HCT116 (cell line): ENCODE measurements at regions not wholly inside any gene's neighbourhood (a gene's known extent, or its start where the extent isn't known, plus 50 kb on each side); places are given as distances from the start of the nearest gene placed in this dataset.

Experiments used
- CBX3 ChIP-seq: IDR thresholded peaks from 2 replicates; pipeline ENCODE4 v1.6.1; 2012; ENCODE audit warnings: low read depth
- TF ChIP-seq, protein P1 (sequence below), 3 experiments: fragments of 200-600 bp in 1 of 3; sonication (generic) in 1 of 3; IDR thresholded peaks in 2 of 3; conservative IDR thresholded peaks in 1 of 3; 2 replicates each; pipeline ENCODE4 v1.5.1; 2012 to 2017; ENCODE audit warnings: low read depth in 2 of 3, low read length in 2 of 3, antibody characterized with exemption in 1 of 3, borderline replicate concordance in 1 of 3, control low read depth in 1 of 3, mild to moderate bottlenecking in 1 of 3, mixed read lengths in 1 of 3, mixed run types in 1 of 3, moderate library complexity in 1 of 3; ENCODE audit not compliant: insufficient read depth in 1 of 3

- no peak for TF ChIP-seq CBX3
- TF ChIP-seq, protein P1, sequence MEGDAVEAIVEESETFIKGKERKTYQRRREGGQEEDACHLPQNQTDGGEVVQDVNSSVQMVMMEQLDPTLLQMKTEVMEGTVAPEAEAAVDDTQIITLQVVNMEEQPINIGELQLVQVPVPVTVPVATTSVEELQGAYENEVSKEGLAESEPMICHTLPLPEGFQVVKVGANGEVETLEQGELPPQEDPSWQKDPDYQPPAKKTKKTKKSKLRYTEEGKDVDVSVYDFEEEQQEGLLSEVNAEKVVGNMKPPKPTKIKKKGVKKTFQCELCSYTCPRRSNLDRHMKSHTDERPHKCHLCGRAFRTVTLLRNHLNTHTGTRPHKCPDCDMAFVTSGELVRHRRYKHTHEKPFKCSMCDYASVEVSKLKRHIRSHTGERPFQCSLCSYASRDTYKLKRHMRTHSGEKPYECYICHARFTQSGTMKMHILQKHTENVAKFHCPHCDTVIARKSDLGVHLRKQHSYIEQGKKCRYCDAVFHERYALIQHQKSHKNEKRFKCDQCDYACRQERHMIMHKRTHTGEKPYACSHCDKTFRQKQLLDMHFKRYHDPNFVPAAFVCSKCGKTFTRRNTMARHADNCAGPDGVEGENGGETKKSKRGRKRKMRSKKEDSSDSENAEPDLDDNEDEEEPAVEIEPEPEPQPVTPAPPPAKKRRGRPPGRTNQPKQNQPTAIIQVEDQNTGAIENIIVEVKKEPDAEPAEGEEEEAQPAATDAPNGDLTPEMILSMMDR (IDR thresholded peaks at IDR 0.05 in 2 of 3, conservative IDR thresholded peaks at IDR 0.05 in 1 of 3; ENCODE audit: borderline replicate concordance in 1 of 3, insufficient read depth in 1 of 3, low read depth in 2 of 3, low read length in 2 of 3), result no peak
Observed at GRCh38 chr5:116718317-116718716, 143.7 kb upstream of the SEMA6A start.
